ENCODE measurements at regions not wholly inside any gene's neighbourhood (a gene's known extent, or its start where the extent isn't known, plus 50 kb on each side); places are given as distances from the start of the nearest gene placed in this dataset.

GRCh38 chr14:87797001-87797400 lies 196.0 kb downstream of the GALC start:
- TF ChIP-seq, protein P1, sequence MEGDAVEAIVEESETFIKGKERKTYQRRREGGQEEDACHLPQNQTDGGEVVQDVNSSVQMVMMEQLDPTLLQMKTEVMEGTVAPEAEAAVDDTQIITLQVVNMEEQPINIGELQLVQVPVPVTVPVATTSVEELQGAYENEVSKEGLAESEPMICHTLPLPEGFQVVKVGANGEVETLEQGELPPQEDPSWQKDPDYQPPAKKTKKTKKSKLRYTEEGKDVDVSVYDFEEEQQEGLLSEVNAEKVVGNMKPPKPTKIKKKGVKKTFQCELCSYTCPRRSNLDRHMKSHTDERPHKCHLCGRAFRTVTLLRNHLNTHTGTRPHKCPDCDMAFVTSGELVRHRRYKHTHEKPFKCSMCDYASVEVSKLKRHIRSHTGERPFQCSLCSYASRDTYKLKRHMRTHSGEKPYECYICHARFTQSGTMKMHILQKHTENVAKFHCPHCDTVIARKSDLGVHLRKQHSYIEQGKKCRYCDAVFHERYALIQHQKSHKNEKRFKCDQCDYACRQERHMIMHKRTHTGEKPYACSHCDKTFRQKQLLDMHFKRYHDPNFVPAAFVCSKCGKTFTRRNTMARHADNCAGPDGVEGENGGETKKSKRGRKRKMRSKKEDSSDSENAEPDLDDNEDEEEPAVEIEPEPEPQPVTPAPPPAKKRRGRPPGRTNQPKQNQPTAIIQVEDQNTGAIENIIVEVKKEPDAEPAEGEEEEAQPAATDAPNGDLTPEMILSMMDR (IDR thresholded peaks at IDR 0.05; ENCODE audit: borderline replicate concordance, extremely low read depth, low read length, poor library complexity, severe bottlenecking): no peak
- no peak for TF ChIP-seq EZH2 (IDR thresholded peaks at IDR 0.05; ENCODE audit: borderline replicate concordance, low read depth, low read length, severe bottlenecking)
